Stimulated activated effector memory CD8-positive, alpha-beta T cell treated with anti-CD3 and anti-CD28 coated beads, Interleukin-12 subunit alpha, Interleukin-12 subunit beta, amount 100 ng/mL, for 72 hours (primary cell): ENCODE measurements at regions not wholly inside any gene's neighbourhood (a gene's known extent, or its start where the extent isn't known, plus 50 kb on each side); places are given as distances from the start of the nearest gene placed in this dataset.

Experiments
- ATAC-seq: fragments of 150-1000 bp; cut with Tn5 transposase; 2 replicates; pipeline ENCODE4 v1.10.0; 2021
- DNase-seq, 2 donors: peaks; one replicate each; pipeline ENCODE4 v3.0.0; 2021 to 2022; ENCODE audit warnings: low spot score in 2 of 2
- H3K27ac Mint-ChIP-seq: one replicate; pipeline ENCODE4 v1.8.0; 2022; ENCODE audit warnings: mild to moderate bottlenecking, mixed read lengths
- H3K36me3 Mint-ChIP-seq: one replicate; pipeline ENCODE4 v1.8.0; 2022; ENCODE audit warnings: mild to moderate bottlenecking, mixed read lengths
- H3K4me1 Mint-ChIP-seq: one replicate; pipeline ENCODE4 v1.8.0; 2022; ENCODE audit warnings: mixed read lengths
- H3K4me3 Mint-ChIP-seq: one replicate; pipeline ENCODE4 v1.8.0; 2022; ENCODE audit warnings: mild to moderate bottlenecking, mixed read lengths
- H3K9me3 Mint-ChIP-seq: one replicate; pipeline ENCODE4 v1.8.0; 2022; ENCODE audit warnings: mixed read lengths

DNA sequence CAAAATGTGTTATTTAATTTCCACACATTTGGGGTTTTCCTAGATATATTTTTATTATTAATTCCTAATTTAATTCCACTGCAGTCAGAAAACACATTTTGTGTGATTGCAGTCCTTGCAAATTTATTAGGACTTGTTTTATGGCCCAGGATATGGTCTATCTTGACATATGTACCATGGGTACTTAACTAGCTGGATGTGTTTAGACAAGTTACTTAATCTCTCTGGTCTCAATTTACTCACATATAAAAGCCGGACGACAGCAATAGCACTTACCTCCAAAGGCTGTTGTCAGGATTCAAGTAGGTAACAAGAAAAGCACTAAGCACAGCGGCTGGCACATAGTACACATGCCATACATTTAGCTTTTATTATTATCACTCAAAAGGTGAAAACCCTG lies 118.2 kb upstream of the MSX2 start:
- H3K27ac Mint-ChIP-seq, result no peak overlapping the region
- DNase-seq, result no peak
- H3K4me3 Mint-ChIP-seq, result no peak overlapping the region
- peaks cover 4% of the 10 kb centered on the region for H3K9me3 Mint-ChIP-seq
- H3K4me1 Mint-ChIP-seq, result no peaks in the 10 kb centered on the region
- ATAC-seq, result no peak
- H3K36me3 Mint-ChIP-seq, result no peaks in the 10 kb centered on the region

GRCh38 chr5:174606646-174607045 lies 117.7 kb upstream of the MSX2 start:
- H3K9me3 Mint-ChIP-seq, result peaks cover 4% of the 10 kb centered on the region
- no peak overlapping the region for H3K4me3 Mint-ChIP-seq

DNA sequence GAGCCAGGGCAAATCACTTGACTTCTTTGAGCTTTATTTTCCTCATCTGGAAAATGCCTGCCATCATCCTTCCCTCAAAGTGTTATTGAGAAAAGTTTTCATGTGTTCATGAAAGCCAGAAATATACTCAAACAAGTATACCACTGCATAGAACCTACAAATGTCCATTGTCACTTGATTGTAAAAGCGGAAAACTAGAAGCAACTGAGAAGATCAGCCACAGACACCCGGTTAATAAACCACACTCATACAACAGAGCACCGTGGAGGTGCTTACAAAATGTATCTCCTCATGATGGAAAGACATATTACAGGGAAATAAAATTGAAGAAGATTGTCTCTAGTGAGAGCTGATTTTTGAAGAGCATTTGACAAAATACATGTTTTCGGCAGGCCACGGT lies 117.2 kb upstream of the MSX2 start:
- Mint-ChIP-seq H3K27ac (no peak overlapping the region), H3K4me3 (no peak overlapping the region), H3K36me3 (no peaks in the 10 kb centered on the region), H3K9me3 (peaks cover 4% of the 10 kb centered on the region), H3K4me1 (no peaks in the 10 kb centered on the region)
- DNase-seq (no peak), ATAC-seq (no peak)

More at GRCh38 chr5:174606646-174607045, 117.7 kb upstream of the MSX2 start:
- DNase-seq (no peak), ATAC-seq (no peak)
- Mint-ChIP-seq H3K4me1 (no peaks in the 10 kb centered on the region), H3K27ac (no peak overlapping the region), H3K36me3 (no peaks in the 10 kb centered on the region)

GRCh38 chr5:174607916-174608315 lies 116.5 kb upstream of the MSX2 start:
- no peak overlapping the region for H3K4me3 Mint-ChIP-seq
- no peaks in the 10 kb centered on the region for H3K4me1 Mint-ChIP-seq
- H3K27ac Mint-ChIP-seq, result no peak overlapping the region
- DNase-seq (no peak), ATAC-seq (no peak)
- H3K36me3 Mint-ChIP-seq, result no peaks in the 10 kb centered on the region
- H3K9me3 Mint-ChIP-seq, result peaks cover 4% of the 10 kb centered on the region

GRCh38 chr5:174608631-174609097 lies 115.7 kb upstream of the MSX2 start:
- peaks cover 4% of the 10 kb centered on the region for H3K9me3 Mint-ChIP-seq
- no peak overlapping the region for H3K4me3 Mint-ChIP-seq
- H3K4me1 Mint-ChIP-seq, result no peaks in the 10 kb centered on the region
- ATAC-seq (no peak), DNase-seq (no peak)
- H3K27ac Mint-ChIP-seq, result no peak overlapping the region
- no peaks in the 10 kb centered on the region for H3K36me3 Mint-ChIP-seq

DNA sequence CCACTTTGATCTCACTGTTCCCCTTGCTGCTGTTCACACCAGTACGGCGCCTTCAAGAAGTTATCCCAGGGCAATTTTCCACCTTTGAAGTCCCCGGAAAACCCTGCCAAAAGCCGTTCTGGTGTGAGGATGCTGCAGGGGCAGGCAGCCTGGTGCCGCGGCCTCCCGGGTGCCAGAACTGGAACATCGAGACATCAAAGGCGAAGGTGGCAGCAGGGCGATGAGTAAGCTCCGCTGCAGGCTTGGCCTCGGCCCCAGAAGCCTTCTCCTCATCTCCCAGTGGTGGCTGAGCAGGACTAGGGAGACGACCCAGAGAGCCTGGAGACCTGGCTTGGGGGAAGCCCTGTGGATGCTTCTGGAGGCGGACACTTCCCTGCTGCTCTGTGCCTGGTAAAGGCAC lies 115.3 kb upstream of the MSX2 start:
- Mint-ChIP-seq H3K9me3 (peaks cover 4% of the 10 kb centered on the region), H3K4me1 (no peaks in the 10 kb centered on the region), H3K4me3 (no peak overlapping the region), H3K27ac (no peak overlapping the region), H3K36me3 (no peaks in the 10 kb centered on the region)
- ATAC-seq, result peak; percentile 24
- DNase-seq, result no peak

- ATAC-seq, result no peak
- no peaks in the 10 kb centered on the region for H3K4me1 Mint-ChIP-seq
- no peak overlapping the region for H3K4me3 Mint-ChIP-seq
- no peak for DNase-seq
- no peaks in the 10 kb centered on the region for H3K36me3 Mint-ChIP-seq
- no peak overlapping the region for H3K27ac Mint-ChIP-seq
- H3K9me3 Mint-ChIP-seq, result peaks cover 4% of the 10 kb centered on the region
Measured at GRCh38 chr5:174610968-174611367, 113.4 kb upstream of the MSX2 start.

GRCh38 chr5:174612686-174613085 lies 111.7 kb upstream of the MSX2 start:
- Mint-ChIP-seq H3K36me3 (no peaks in the 10 kb centered on the region), H3K4me1 (no peaks in the 10 kb centered on the region), H3K27ac (no peak overlapping the region), H3K9me3 (no peaks in the 10 kb centered on the region), H3K4me3 (no peak overlapping the region)
- ATAC-seq (no peak), DNase-seq (no peak)

GRCh38 chr5:174614500-174615135 lies 109.8 kb upstream of the MSX2 start:
- DNase-seq, result no peak
- Mint-ChIP-seq H3K27ac (no peak overlapping the region), H3K9me3 (peaks cover 4% of the 10 kb centered on the region), H3K4me1 (no peaks in the 10 kb centered on the region), H3K4me3 (no peak overlapping the region), H3K36me3 (no peaks in the 10 kb centered on the region)
- ATAC-seq, result no peak

GRCh38 chr5:174616036-174616435 lies 108.3 kb upstream of the MSX2 start:
- no peak for ATAC-seq
- no peak for DNase-seq
- H3K9me3 Mint-ChIP-seq, result peaks cover 4% of the 10 kb centered on the region
- no peaks in the 10 kb centered on the region for H3K36me3 Mint-ChIP-seq
- H3K27ac Mint-ChIP-seq, result no peak overlapping the region
- no peaks in the 10 kb centered on the region for H3K4me1 Mint-ChIP-seq
- H3K4me3 Mint-ChIP-seq, result no peak overlapping the region

GRCh38 chr5:174617285-174617684 lies 107.1 kb upstream of the MSX2 start:
- no peaks in the 10 kb centered on the region for H3K4me1 Mint-ChIP-seq
- DNase-seq (no peak), ATAC-seq (no peak)
- no peak overlapping the region for H3K27ac Mint-ChIP-seq
- H3K9me3 Mint-ChIP-seq, result peaks cover 4% of the 10 kb centered on the region
- no peak overlapping the region for H3K4me3 Mint-ChIP-seq
- H3K36me3 Mint-ChIP-seq, result no peaks in the 10 kb centered on the region

DNA sequence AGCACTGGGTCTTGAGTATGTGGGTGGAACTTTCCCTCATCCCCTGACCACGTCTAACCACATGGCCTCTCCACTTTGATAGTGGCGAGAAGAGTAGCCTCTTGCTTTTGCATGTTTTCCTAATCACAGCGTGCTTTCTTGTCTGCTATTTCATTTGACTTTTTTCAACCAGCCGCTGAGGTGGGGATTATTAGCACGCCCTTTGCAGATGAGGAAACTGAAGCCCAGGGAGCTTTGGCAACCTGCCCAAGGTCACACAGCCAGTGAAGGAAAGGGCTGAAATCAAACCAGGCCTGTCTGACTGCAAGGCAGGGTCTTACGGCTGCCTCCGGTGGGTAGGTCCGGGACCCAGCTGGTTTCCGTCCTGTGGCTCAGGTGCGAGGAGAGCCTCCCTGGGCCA lies 106.5 kb upstream of the MSX2 start:
- ATAC-seq, result no peak

DNA sequence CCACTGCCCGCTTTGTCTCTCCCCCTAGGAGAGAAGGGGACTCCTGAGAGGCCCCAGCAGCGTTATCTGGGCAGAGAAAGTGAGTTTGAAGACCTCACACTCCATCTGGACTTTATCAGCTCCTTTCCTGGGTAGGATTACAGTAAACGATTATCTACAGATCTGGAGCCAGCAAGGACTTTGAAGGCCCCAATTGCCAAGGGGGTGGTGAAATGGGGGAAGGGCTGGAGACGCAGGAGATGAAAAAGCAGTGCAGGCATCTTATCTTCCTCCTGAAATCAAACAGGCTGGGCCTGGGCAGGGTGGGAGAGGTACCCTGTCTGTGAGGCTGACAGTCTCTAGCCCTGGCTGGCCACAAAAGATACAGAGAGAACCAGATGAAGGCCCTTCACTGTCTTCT lies 105.8 kb upstream of the MSX2 start:
- no peak for DNase-seq
- Mint-ChIP-seq H3K4me3 (no peak overlapping the region), H3K9me3 (peaks cover 4% of the 10 kb centered on the region), H3K4me1 (no peaks in the 10 kb centered on the region), H3K27ac (no peak overlapping the region), H3K36me3 (no peaks in the 10 kb centered on the region)
- ATAC-seq, result no peak

More for the DNA sequence above, 106.5 kb upstream of the MSX2 start:
- Mint-ChIP-seq H3K4me1 (no peaks in the 10 kb centered on the region), H3K36me3 (no peaks in the 10 kb centered on the region), H3K27ac (no peak overlapping the region), H3K4me3 (no peak overlapping the region), H3K9me3 (peaks cover 4% of the 10 kb centered on the region)
- no peak for DNase-seq

DNA sequence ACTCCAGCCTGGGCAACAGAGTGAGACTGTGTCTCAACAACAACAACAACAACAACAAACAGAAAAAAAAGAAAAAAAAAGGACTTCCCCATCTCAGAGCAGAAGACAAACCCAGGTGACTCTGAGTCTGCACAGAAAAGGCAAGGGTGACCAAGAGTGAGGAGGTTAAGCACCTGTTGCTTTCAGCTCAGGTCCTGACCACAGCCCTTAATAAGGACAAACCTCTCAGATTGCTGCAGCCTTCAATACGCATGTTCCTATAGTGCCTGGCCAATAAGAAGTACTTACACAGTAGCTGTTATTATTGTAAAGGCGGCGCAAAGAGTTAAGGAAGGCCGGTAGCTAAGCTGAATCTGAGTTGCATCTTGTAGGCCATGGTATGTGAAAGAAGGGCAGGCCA lies 102.3 kb upstream of the MSX2 start:
- H3K4me1 Mint-ChIP-seq, result no peaks in the 10 kb centered on the region
- ATAC-seq (no peak), DNase-seq (no peak)
- peaks cover 4% of the 10 kb centered on the region for H3K9me3 Mint-ChIP-seq
- no peaks in the 10 kb centered on the region for H3K36me3 Mint-ChIP-seq
- no peak overlapping the region for H3K4me3 Mint-ChIP-seq
- no peak overlapping the region for H3K27ac Mint-ChIP-seq

DNA sequence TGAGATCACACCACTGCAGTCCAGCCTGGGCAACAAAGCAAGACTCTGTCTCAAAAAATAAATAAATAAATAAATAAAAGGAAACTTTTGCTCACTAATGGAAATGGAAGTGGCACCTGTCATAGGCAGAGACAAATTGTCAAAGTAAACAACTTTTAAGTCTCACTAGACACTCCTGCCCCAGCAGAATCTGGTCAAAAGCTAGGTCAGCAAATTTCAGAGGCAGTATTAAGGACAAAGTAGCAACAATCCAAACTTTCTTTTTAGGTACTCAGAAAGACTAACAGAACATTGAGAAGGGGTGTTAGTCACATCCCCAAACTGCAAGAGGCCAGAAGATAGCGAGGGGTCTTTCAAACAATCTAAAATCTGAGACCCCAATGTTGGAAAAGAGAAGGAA lies 101.4 kb upstream of the MSX2 start:
- no peaks in the 10 kb centered on the region for H3K4me1 Mint-ChIP-seq
- H3K4me3 Mint-ChIP-seq, result no peak overlapping the region
- ATAC-seq (no peak), DNase-seq (no peak)
- no peak overlapping the region for H3K27ac Mint-ChIP-seq
- peaks cover 9% of the 10 kb centered on the region for H3K9me3 Mint-ChIP-seq
- no peaks in the 10 kb centered on the region for H3K36me3 Mint-ChIP-seq

GRCh38 chr5:174623433-174624019 lies 100.9 kb upstream of the MSX2 start:
- no peak overlapping the region for H3K4me3 Mint-ChIP-seq
- DNase-seq (no peak), ATAC-seq (no peak)
- H3K36me3 Mint-ChIP-seq, result no peaks in the 10 kb centered on the region
- H3K9me3 Mint-ChIP-seq, result peaks cover 9% of the 10 kb centered on the region
- no peaks in the 10 kb centered on the region for H3K4me1 Mint-ChIP-seq
- no peak overlapping the region for H3K27ac Mint-ChIP-seq
